Stimulated activated CD8-positive, alpha-beta memory T cell treated with anti-CD3 and anti-CD28 coated beads, Interleukin-12 subunit alpha, Interleukin-12 subunit beta, amount 100 ng/mL, for 1 hour (primary cell): ENCODE measurements at regions not wholly inside any gene's neighbourhood (a gene's known extent, or its start where the extent isn't known, plus 50 kb on each side); places are given as distances from the start of the nearest gene placed in this dataset.
"Not testable (repeated sequence)": the region's sequence is repeated elsewhere in the genome, so short reads cannot be mapped to it uniquely, and the experiment has no call there.

ENCODE experiments used
- DNase-seq: peaks from one replicate; pipeline ENCODE4 v3.0.0-alpha.2; 2020; ENCODE audit warnings: low read depth

GRCh38 chr1:234795711-234796437 is 185.9 kb upstream of the IRF2BP2 start:
- not testable (repeated sequence) for DNase-seq

- DNase-seq: not testable (repeated sequence)
Measured at GRCh38 chr1:234795007-234795406, 185.0 kb upstream of the IRF2BP2 start.

GRCh38 chr1:234794452-234794851 is 184.5 kb upstream of the IRF2BP2 start:
- DNase-seq: not testable (repeated sequence)

GRCh38 chr1:234793924-234794323 is 183.9 kb upstream of the IRF2BP2 start:
- not testable (repeated sequence) for DNase-seq

DNA sequence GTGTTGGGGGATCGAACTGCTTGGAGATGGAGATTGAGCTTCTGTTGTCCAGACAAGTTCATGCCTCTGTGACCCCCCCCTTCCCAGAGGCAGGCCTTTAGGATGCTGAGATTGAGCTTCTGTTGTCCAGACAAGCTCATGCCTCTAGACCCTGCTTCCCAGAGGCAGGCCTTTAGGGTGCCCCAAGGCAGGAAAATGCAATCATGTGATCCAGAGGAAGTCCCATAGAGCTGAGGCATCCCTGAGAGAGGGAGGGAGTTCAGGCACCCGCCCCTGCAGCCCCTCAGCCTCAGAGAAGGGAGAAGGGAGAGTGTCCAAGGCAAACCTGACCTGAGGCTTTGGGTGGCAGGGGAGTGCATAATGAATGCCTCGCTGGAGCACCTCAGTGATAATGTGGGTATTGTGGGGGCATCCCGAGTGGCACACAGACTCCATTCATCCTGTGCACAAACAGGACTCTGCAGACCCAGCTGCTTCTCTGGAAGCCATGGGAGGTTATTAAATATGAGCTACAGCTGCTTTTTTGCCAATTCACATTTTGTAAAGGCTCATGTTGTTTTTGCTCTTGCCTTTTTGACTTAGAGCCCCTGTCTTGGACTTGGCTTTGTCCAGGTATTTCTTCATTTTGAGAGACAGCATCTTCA is 182.4 kb upstream of the IRF2BP2 start:
- DNase-seq: not testable (repeated sequence)

- not testable (repeated sequence) for DNase-seq
Measured at GRCh38 chr1:234791615-234792014, 181.6 kb upstream of the IRF2BP2 start.

DNA sequence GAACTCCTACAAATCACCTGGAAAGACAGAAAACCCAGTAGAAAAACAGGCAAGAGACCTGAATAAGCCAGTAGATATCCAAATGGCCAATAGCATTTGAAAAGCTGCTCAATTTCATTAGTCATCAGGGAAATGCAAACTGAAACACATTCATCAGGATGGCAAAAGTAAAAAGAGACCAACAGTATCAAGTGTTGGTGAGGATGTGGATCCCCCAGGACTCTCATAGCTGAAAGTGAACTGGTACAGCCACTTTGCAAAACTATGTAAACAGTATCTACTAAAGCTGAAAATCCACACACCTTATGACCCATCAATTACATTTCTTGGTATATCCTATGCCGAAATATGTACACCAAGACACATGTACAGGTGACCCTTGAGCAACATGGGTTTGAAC is 180.4 kb upstream of the IRF2BP2 start:
- DNase-seq: not testable (repeated sequence)

- not testable (repeated sequence) for DNase-seq
Measured at GRCh38 chr1:234787011-234787584, 177.1 kb upstream of the IRF2BP2 start.

GRCh38 chr1:234785922-234786321 is 175.9 kb upstream of the IRF2BP2 start:
- not testable (repeated sequence) for DNase-seq

DNA sequence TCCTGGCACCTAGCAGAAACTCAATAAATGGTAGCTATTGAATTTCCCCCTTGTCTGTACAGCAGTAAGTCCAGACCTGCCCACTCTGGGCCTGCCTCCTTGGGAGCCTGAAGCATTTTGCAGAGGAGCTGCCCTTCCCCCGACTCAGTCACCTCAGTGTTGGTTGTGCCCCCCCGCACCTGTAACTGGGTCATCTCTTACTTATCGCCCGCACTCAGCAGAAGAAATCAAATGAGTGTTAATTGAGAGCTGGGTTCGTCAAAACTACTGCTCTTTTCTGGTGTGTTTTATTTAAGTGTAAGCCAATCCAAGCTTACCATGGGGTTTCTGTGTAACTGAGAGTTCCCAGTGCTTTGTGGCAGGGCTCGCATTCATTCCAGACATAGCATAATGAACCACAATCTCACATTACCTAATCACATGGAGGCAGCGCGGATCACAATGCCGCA is 175.5 kb upstream of the IRF2BP2 start:
- DNase-seq: not testable (repeated sequence)

DNA sequence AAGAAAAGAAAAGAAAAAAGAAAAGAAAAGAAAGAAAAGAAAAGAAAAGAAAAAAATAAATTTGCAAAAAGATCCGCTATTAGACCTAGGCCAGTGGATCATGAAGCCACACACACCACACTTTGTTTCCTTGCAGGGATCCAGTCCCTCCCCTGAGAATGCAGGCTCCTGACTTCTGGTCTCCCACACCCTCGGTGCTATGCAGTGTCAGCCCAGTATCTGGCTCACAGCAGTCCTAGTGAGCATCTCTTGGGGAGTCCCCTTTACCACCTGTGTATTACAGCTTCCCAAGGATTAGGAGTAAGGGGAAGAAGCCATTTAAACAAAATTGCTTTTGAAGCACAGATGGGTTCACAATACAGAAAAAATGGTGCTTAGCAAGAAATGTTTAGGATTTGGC is 174.1 kb upstream of the IRF2BP2 start:
- not testable (repeated sequence) for DNase-seq

DNA sequence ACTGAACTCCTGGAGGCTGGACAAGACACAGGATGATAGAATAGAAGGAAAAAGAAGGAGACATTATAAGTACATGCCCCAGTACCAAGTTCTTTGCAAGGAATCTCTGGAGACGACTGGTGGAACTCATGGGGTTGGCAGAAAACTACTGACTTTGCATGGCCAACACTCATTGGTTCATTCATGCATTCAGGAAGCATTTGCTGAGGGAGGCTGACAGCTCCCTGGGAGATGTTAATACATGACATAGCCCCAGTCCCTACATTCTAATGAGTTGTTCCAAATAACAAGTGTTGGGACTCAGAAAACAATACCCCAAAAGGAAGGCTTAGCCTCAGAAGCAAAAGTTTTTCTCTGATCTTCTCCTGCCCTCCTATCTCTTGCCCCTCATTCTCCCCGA is 172.8 kb upstream of the IRF2BP2 start:
- DNase-seq: no peak

GRCh38 chr1:234782105-234782751 is 172.2 kb upstream of the IRF2BP2 start:
- DNase-seq: no peak

- DNase-seq: no peak
Measured at GRCh38 chr1:234781241-234782065, 171.5 kb upstream of the IRF2BP2 start.

DNA sequence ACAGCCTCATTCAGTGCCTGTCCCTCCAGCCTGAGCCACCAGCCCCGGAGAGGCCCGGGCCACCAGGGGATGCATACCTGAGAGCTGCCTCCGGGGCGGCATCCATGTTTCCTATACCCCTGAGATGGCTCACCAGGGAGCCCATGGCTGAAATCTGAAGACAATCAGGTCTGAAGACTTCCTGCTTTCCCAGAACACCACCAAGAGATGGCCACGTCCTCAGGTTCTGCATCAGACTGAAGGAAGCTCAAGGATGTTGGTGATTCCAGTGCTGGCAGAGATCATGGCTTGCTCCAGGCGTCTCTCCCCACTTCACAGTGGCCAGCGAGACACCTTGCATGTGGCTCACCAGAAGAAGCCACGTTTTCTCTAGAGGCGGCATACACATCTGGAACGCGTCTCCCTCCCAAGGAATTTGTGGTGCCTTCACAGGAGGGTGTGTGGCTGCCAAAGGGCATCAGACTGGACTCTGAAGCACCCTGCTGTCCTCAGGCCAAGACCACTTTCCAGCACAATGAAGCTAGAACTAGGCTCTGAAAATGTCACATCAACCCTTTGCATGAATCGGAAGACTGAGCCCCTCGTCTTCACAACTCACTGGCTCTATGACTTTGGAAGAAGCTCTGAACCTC is 170.7 kb upstream of the IRF2BP2 start:
- DNase-seq: no peak

GRCh38 chr1:234780112-234780511 is 170.1 kb upstream of the IRF2BP2 start:
- DNase-seq: no peak

DNA sequence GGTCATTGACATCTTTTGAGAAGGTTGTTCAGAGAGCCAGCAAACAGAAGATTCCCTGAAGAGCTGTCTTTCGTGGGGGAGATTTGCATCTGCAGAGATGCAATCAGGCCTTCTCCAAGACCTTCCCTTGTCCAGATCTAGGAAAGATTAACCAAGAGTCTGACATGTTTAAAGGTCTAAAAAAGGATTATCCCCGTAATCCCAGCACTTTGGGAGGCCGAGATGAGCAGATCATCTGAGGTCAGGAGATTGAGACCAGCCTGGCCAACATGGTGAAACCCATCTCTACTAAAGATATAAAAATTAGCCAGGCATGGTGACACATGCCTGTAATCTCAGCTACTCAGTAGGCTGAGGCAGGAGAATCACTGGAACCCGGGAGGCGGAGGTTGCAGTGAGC is 169.6 kb upstream of the IRF2BP2 start:
- not testable (repeated sequence) for DNase-seq

- DNase-seq: no peak
Measured at GRCh38 chr1:234779160-234779538, 169.2 kb upstream of the IRF2BP2 start.

DNA sequence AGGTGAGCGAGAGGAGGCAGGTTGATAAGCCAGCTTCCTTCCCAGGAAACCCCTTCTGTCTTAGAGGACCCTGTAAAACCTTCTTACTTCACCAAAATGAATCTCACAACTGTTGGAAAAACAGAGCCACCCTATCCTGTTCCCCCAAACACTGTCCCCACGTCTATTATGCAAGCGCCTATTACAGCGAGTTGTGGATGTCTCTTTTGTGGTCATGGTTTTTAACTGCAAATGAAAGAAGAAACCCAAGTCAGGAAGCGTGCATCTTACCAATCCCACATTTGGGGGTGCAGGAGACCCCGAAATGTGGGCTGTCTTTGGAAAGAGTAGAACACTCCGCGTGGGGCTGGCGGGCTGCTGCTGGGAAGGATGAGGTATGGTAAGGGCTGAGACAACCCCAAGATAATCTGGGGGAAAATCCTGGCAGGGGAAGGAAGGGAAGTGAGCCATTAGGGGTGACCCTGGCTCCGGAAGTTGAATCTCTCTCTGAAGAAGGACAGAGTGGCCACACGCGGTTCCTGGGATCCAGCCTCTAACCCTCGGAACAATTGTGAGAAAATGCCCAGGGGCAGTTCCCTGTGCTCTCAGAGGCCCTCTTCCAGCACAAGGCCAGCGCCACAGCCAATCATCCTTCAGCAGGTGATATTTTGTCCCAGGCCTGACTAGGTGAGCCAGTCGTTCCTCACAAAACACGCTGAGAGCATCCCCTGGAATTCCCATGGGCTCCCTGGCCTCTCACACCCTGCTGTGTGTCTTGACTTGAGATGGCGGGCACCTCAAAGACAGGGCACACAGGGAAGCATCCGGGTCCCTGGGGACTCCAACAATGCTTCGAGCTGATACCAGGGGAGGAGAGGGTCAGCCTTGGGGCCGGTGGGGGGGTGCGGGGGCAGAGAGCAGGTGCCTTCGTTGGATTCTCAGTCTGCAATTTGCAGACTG is 168.5 kb upstream of the IRF2BP2 start:
- no peak for DNase-seq

GRCh38 chr1:234777856-234778220 is 167.9 kb upstream of the IRF2BP2 start:
- DNase-seq: no peak
